Hepatocyte (in vitro differentiated cells): ENCODE measurements at regions not wholly inside any gene's neighbourhood (a gene's known extent, or its start where the extent isn't known, plus 50 kb on each side); places are given as distances from the start of the nearest gene placed in this dataset.

ENCODE experiments used
- CTCF ChIP-seq: fragments of 200-600 bp; sonication (generic); IDR thresholded peaks from 2 replicates; pipeline ENCODE4 v1.5.1; 2016; ENCODE audit warnings: antibody characterized with exemption, mild to moderate bottlenecking; ENCODE audit not compliant: poor library complexity
- EZH2 ChIP-seq: fragments of 200-600 bp; sonication (generic); IDR thresholded peaks from 2 replicates; pipeline ENCODE4 v1.6.1; 2016; ENCODE audit warnings: antibody characterized with exemption, mild to moderate bottlenecking, borderline replicate concordance

GRCh38 chr2:16328521-16329190 is 337.0 kb downstream of the CYRIA start:
- TF ChIP-seq CTCF (no peak), EZH2 (no peak)
